ENCODE measurements at regions not wholly inside any gene's neighbourhood (a gene's known extent, or its start where the extent isn't known, plus 50 kb on each side); places are given as distances from the start of the nearest gene placed in this dataset.

GRCh38 chr18:1968801-1969498 lies 602.4 kb downstream of the METTL4 start:
- Histone ChIP-seq H4K20me1 (ENCODE audit: insufficient read depth) (no peaks in the 10 kb centered on the region), H3K4me1 (ENCODE audit: control insufficient read depth in 1 of 2, insufficient read depth in 2 of 2, low read length in 2 of 2) (no peaks in the 10 kb centered on the region), H3K9me3 (ENCODE audit: control insufficient read depth in 1 of 2, insufficient read depth in 1 of 2, low read depth in 1 of 2, low read length in 2 of 2) (no peaks in the 10 kb centered on the region), H3K36me3 (ENCODE audit: control insufficient read depth in 1 of 2, insufficient read depth in 2 of 2, low read length in 2 of 2) (no peaks in the 10 kb centered on the region), H3K9me2 (ENCODE audit: insufficient read depth) (no peaks in the 10 kb centered on the region), H2AFZ (ENCODE audit: low read depth, low read length, poor library complexity, severe bottlenecking) (no peak overlapping the region), H3K79me2 (ENCODE audit: insufficient read depth, low read length) (no peaks in the 10 kb centered on the region), H3K9ac (ENCODE audit: low read length) (no peak overlapping the region), H3K4me3 (replicated peaks in 1 of 2; ENCODE audit: low read depth in 1 of 2, low read length in 2 of 2) (no peak overlapping the region), H3K4me2 (ENCODE audit: low read length) (no peak overlapping the region), H3K27ac (ENCODE audit: low read depth, low read length) (no peak overlapping the region), H3K27me3 (ENCODE audit: insufficient read depth, low read length) (0 out of 2 replicates have a peak, but pooled peaks cover 9% of the 10 kb centered on the region)
- CTCF ChIA-PET = no interaction called here
- intact Hi-C loops (cut with micrococcal nuclease) = no loop called here
- ATAC-seq = no peak
- RAD21 ChIA-PET (ENCODE audit: low non-redundant PET in 1 of 2, low total read pairs in 2 of 2, uncharacterized antibody in 2 of 2, unreplicated experiment in 2 of 2) = no interaction called here
- POLR2A ChIA-PET = interaction anchor here (0.5 kb wide), 1 partner anchor 951 kb away, joined by 5 read pairs; no protein-coding TSS in a partner anchor
- TF ChIP-seq REST (IDR thresholded peaks at IDR 0.05; ENCODE audit: low read depth) (no peak), EZH2 (IDR thresholded peaks at IDR 0.05) (no peak), ZNF274 (IDR thresholded peaks at IDR 0.05; ENCODE audit: low read depth, low read length) (no peak), ZFX (IDR thresholded peaks at IDR 0.05) (no peak), ZBTB33 (IDR thresholded peaks at IDR 0.05; ENCODE audit: extremely low read depth, insufficient replicate concordance, low read length) (no peak), JUND (IDR thresholded peaks at IDR 0.05) (no peak), CEBPB (IDR thresholded peaks at IDR 0.05; ENCODE audit: low read depth) (no peak), RAD21 (IDR thresholded peaks at IDR 0.05; ENCODE audit: low read depth) (no peak), CTCF (IDR thresholded peaks at IDR 0.05 in 2 of 3, conservative IDR thresholded peaks at IDR 0.05 in 1 of 3; ENCODE audit: borderline replicate concordance in 1 of 3, insufficient read depth in 1 of 3, low read depth in 2 of 3, low read length in 2 of 3) (no peak), FOSL1 (IDR thresholded peaks at IDR 0.05; ENCODE audit: low read depth) (no peak), CBX3 (IDR thresholded peaks at IDR 0.05; ENCODE audit: low read depth) (no peak), EGR1 (IDR thresholded peaks at IDR 0.05; ENCODE audit: low read depth) (no peak), POLR2AphosphoS5 (IDR thresholded peaks at IDR 0.05; ENCODE audit: low read depth, low read length) (no peak)
- no peak for DNase-seq (ENCODE audit: low read depth, low spot score)
- BruUV-seq (replicated peaks) = no TSS peak
